HepG2 (cell line): ENCODE measurements at regions not wholly inside any gene's neighbourhood (a gene's known extent, or its start where the extent isn't known, plus 50 kb on each side); places are given as distances from the start of the nearest gene placed in this dataset.
A peak's percentile ranks its signal among the peaks of the same experiment; 100 is the strongest.

Source experiments
- ATAC-seq: fragments of 200-7000 bp; cut with Tn5 transposase; 3 replicates; pipeline ENCODE4 v1.9.1; 2020; ENCODE audit warnings: mild to moderate bottlenecking, moderate library complexity
- BruUV-seq: library from RNA; stranded (reverse); fragments of 400-500 nt; replicated peaks from 2 replicates; lab custom pipeline; 2021; lab: Mats Ljungman, UMichigan
- CTCF ChIA-PET: fragments of 300-600 bp; formaldehyde crosslinking; extraction: SDS; loops from one replicate; lab custom pipeline; 2021; ENCODE audit warnings: low total read pairs, inconsistent platforms, low intra/inter-chr PET ratio; lab: Yijun Ruan, JAX
- POLR2A ChIA-PET: fragments of 350-600 bp; sonication (Branson Sonifier 250); formaldehyde crosslinking; loops from one replicate; lab custom pipeline; 2020; ENCODE audit warnings: antibody characterized with exemption, inconsistent platforms; lab: Yijun Ruan, JAX
- DNase-seq: peaks from one replicate; pipeline ENCODE4 v3.0.0-alpha.2; 2015; ENCODE audit warnings: low spot score
- FAIRE-seq: peaks from 3 replicates; lab custom pipeline; 2011; peaks lifted over from hg19 to GRCh38; lab: Jason Lieb, UNC
- H2AFZ ChIP-seq: one replicate; pipeline ENCODE4 v1.6.1; 2011; ENCODE audit warnings: low read length, inconsistent platforms
- H3K27ac ChIP-seq: fragments of 300-600 bp; 3 replicates; pipeline ENCODE4 v1.8.0; 2011; ENCODE audit warnings: mixed run types, mild to moderate bottlenecking, mixed read lengths, low read length, inconsistent platforms; ENCODE audit not compliant: insufficient read depth; ENCODE audit errors: extremely low read length
- H3K27me3 ChIP-seq, 2 experiments: fragments of 200-600 bp in 1 of 2; 2 replicates in 1 of 2; 3 replicates in 1 of 2; pipeline versions ENCODE4 v1.6.0 to v1.8.0; 2011; ENCODE audit warnings: low read length in 2 of 2, mild to moderate bottlenecking in 2 of 2, moderate library complexity in 2 of 2, inconsistent platforms in 1 of 2; ENCODE audit not compliant: insufficient read depth in 2 of 2, control insufficient read depth in 1 of 2
- H3K36me3 ChIP-seq, 2 experiments: fragments of 200-600 bp in 1 of 2; replicated peaks in 1 of 2; 2 replicates in 1 of 2; 3 replicates in 1 of 2; pipeline versions ENCODE4 v1.5.1 to v1.8.0; 2011; ENCODE audit warnings: low read length in 2 of 2, inconsistent platforms in 1 of 2; ENCODE audit not compliant: insufficient read depth in 2 of 2, control insufficient read depth in 1 of 2
- H3K4me1 ChIP-seq: 2 replicates; pipeline ENCODE4 v1.5.1; 2012; ENCODE audit warnings: low read length, inconsistent platforms; ENCODE audit not compliant: insufficient read depth
- H3K4me2 ChIP-seq: 2 replicates; pipeline ENCODE4 v1.6.0; 2011; ENCODE audit warnings: low read depth, low read length, inconsistent platforms
- H3K4me3 ChIP-seq, 3 experiments: fragments of 200-600 bp in 1 of 3; sonication (generic), shearing (Covaris generic) in 1 of 3; replicated peaks in 1 of 3; 2 replicates each; pipeline ENCODE4 v1.5.1; 2011 to 2016; ENCODE audit warnings: low read length in 3 of 3, inconsistent platforms in 2 of 3, low read depth in 2 of 3, mild to moderate bottlenecking in 2 of 3, control low read depth in 1 of 3, mixed read lengths in 1 of 3; ENCODE audit not compliant: insufficient read depth in 1 of 3
- H3K79me2 ChIP-seq: one replicate; pipeline ENCODE4 v1.6.1; 2011; ENCODE audit warnings: low read length, inconsistent platforms; ENCODE audit not compliant: insufficient read depth
- H3K9ac ChIP-seq: 2 replicates; pipeline ENCODE4 v1.6.0; 2011; ENCODE audit warnings: mild to moderate bottlenecking, low read depth, low read length, inconsistent platforms; ENCODE audit not compliant: insufficient read depth
- H3K9me3 ChIP-seq: 2 replicates; pipeline ENCODE4 v1.5.1; 2012; ENCODE audit warnings: mild to moderate bottlenecking, low read length
- H4K20me1 ChIP-seq: 2 replicates; pipeline ENCODE4 v1.6.0; 2011; ENCODE audit warnings: inconsistent platforms, mild to moderate bottlenecking, low read length, moderate library complexity; ENCODE audit not compliant: insufficient read depth
- CHD4 ChIP-seq: fragments of 200-600 bp; sonication (generic); IDR thresholded peaks from 2 replicates; pipeline ENCODE4 v1.7.0; 2017; ENCODE audit warnings: mild to moderate bottlenecking, low read length, borderline replicate concordance
- CREB1 ChIP-seq, 2 experiments: fragments of 450-650 bp in 1 of 2; IDR thresholded peaks; 2 replicates each; pipeline ENCODE4 v1.6.1; 2016 to 2017; ENCODE audit warnings: control low read depth in 1 of 2, mild to moderate bottlenecking in 1 of 2, missing compliant biosample characterization in 1 of 2, missing genetic modification characterization in 1 of 2
- ZNF546 ChIP-seq: sonication (generic); formaldehyde crosslinking; conservative IDR thresholded peaks from 2 replicates; pipeline ENCODE4 v1.8.1; 2023; ENCODE audit warnings: mild to moderate bottlenecking, missing genetic modification reagents
- ZNF644 ChIP-seq: IDR thresholded peaks from 2 replicates; pipeline ENCODE4 v1.6.1; 2016; ENCODE audit warnings: low read depth
- WGBS: methylation state at CpG from one replicate; pipeline ENCODE4 v1.1.6; 2017; ENCODE audit warnings: low lambda C conversion rate; 5-methylcytosine and 5-hydroxymethylcytosine counted together
- in situ Hi-C: cut with HindIII; loops from 2 replicates; pipeline ENCODE4 v1.10.0; 2017; ENCODE audit warnings: low pct_unique_long_range_greater_than_20kb; ENCODE audit not compliant: extremely low pct_ligation_motif_present
- intact Hi-C: fragments of 100-400 bp; cut with micrococcal nuclease; formaldehyde crosslinking; loops from one replicate; pipeline ENCODE4 v1.10.0; 2022; ENCODE audit not compliant: unreplicated experiment
- TF ChIP-seq, protein P1 (sequence below), 2 experiments: sonication (generic) in 1 of 2; formaldehyde crosslinking in 1 of 2; IDR thresholded peaks; 2 replicates each; pipeline versions ENCODE4 v1.4.0 to v1.6.1; 2016 to 2020; ENCODE audit warnings: borderline replicate concordance in 1 of 2, low read depth in 1 of 2, mild to moderate bottlenecking in 1 of 2, missing genetic modification reagents in 1 of 2

- TF ChIP-seq, protein P1, sequence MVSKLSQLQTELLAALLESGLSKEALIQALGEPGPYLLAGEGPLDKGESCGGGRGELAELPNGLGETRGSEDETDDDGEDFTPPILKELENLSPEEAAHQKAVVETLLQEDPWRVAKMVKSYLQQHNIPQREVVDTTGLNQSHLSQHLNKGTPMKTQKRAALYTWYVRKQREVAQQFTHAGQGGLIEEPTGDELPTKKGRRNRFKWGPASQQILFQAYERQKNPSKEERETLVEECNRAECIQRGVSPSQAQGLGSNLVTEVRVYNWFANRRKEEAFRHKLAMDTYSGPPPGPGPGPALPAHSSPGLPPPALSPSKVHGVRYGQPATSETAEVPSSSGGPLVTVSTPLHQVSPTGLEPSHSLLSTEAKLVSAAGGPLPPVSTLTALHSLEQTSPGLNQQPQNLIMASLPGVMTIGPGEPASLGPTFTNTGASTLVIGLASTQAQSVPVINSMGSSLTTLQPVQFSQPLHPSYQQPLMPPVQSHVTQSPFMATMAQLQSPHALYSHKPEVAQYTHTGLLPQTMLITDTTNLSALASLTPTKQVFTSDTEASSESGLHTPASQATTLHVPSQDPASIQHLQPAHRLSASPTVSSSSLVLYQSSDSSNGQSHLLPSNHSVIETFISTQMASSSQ (IDR thresholded peaks at IDR 0.05; ENCODE audit: low read depth), result no peak
- TF ChIP-seq, protein P1 (CRISPR knock-in tag; IDR thresholded peaks at IDR 0.05; ENCODE audit: borderline replicate concordance), result no peak; the same call in 1 of the 2 replicates
- TF ChIP-seq ZNF546, result no peak
- TF ChIP-seq ZNF644 (CRISPR knock-in tag), result 0 out of 2 replicates have a peak, but pooled peaks have one; percentile 24
Measured at GRCh38 chr16:54430491-54431030, 144.0 kb upstream of the IRX3 start (continued).

GRCh38 chr16:54429029-54429428 lies 142.4 kb upstream of the IRX3 start:
- 9% methylated on average over 4 of the region's 4 CpGs for WGBS
- DNase-seq (no peak), FAIRE-seq (no peak), ATAC-seq (no peak)
- no peaks in the 10 kb centered on the region for H3K79me2 ChIP-seq
- H3K4me2 ChIP-seq, result no peak overlapping the region
- H3K36me3 ChIP-seq, result no peaks in the 10 kb centered on the region
- H4K20me1 ChIP-seq, result no peaks in the 10 kb centered on the region
- in situ Hi-C loops (no loop called here), intact Hi-C loops (no loop called here)
- H3K9ac ChIP-seq, result no peak overlapping the region
- ChIA-PET POLR2A (no interaction called here), CTCF (no interaction called here)
- no peak overlapping the region for H2AFZ ChIP-seq
- peaks cover 6% of the 10 kb centered on the region; the same call in 1 of the 2 replicates for H3K9me3 ChIP-seq
- peaks cover 2 to 58% of the 10 kb centered on the region in 2 experiments; a peak in 4 of 5 replicates for H3K27me3 ChIP-seq
- BruUV-seq, result no TSS peak
- peak; percentile 58 for TF ChIP-seq CREB1 (IDR thresholded peaks at IDR 0.05)
- no peak for TF ChIP-seq CREB1 (CRISPR knock-in tag; IDR thresholded peaks at IDR 0.05)
- no peak for TF ChIP-seq CHD4
- H3K27ac ChIP-seq, result no peak overlapping the region
- no peak overlapping the region for H3K4me3 ChIP-seq
- H3K4me1 ChIP-seq, result peaks cover 66% of the 10 kb centered on the region
